GM19324 (cell line): ENCODE measurements at regions not wholly inside any gene's neighbourhood (a gene's known extent, or its start where the extent isn't known, plus 50 kb on each side); places are given as distances from the start of the nearest gene placed in this dataset.
A peak's percentile ranks its signal among the peaks of the same experiment; 100 is the strongest.

Experiments used
- ATAC-seq: cut with Tn5 transposase; IDR thresholded peaks from one replicate; pipeline ENCODE4 v1.9.1; 2021; ENCODE audit warnings: mild to moderate bottlenecking, moderate library complexity; ENCODE audit not compliant: unreplicated experiment, low FRiP score

- ATAC-seq = no peak
Observed at GRCh38 chr5:167786871-167787578, 504.4 kb upstream of the WWC1 start.

DNA sequence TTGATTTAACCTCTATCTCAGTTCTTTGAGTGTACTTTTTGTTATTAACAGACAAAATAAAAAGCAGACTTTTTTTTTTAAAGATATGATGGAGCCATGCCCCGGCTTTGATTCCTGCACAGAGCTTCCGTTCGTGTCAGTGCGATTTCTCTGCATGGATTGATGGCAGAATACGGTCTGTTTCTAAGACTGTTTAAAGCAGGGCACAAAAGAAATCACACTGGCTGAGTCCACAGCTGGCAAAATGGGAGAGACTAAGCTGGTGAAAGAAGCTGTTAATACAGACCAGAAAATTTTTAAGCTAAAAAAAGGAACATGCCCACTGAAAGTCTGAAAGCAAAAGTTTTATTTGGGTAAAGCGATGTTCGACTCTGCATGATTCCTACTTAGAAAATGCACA is 501.4 kb upstream of the WWC1 start:
- no peak for ATAC-seq

GRCh38 chr5:167790462-167791260 is 500.8 kb upstream of the WWC1 start:
- ATAC-seq = no peak

GRCh38 chr5:167792514-167792913 is 498.9 kb upstream of the WWC1 start:
- no peak for ATAC-seq

- ATAC-seq = no peak
Observed at GRCh38 chr5:167793700-167794099, 497.7 kb upstream of the WWC1 start.

DNA sequence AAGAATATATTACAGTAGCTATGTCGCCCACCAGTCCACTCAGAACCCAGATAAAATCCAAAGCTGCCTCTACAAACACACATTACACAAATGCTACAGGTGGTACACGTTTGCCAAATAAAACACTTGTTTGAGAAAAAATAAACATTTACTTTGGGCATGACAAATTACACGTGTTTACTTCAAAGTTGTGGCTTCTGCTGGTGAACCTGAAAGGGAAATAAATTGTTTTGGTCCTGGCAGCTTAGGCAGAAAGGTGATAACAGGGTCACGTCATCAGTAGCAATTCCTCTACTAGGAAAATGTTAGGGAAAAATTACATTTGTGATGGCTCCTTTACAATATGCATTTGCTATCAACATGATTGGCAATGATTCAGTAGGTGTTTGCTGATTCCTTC is 497.3 kb upstream of the WWC1 start:
- no peak for ATAC-seq

DNA sequence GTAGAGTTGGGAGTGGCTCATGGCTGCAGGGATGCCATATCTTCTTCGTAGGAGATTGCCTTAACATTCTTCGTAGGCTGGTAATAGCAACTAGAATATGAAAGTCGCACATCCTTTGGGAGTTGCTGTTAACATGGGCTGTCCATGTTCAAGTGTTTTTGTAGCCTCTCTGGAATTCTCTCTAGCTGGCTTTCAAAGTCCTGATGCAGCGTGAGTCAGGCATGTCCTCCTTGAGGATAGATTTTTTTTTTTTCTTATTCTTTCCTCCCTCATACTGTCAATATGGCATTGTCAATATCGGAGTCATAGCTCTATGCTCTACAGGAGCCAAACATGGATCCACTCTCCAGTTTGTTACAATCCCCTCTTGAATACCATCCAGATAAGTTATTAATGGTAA is 494.8 kb upstream of the WWC1 start:
- ATAC-seq = no peak

- no peak for ATAC-seq
Observed at GRCh38 chr5:167797933-167798332, 493.5 kb upstream of the WWC1 start.

DNA sequence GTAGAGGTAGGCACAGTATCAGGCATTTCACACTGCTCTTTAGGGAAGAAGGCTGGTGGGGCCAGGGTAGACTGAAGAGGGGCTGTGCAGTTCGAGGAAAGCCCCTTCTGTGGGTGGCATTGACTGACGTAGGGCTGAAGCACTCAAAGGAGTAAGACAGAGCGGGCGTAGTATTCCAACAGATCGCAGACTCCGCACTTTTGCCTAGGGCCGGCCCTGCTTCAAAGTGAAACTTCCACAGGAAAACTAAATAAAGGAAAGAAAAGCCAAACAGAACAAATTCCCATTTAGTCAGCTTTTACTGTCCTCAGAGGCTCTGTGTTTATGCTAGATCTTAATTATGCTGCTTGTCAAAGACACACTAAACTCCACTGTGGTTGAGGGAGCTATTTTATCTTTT is 493.0 kb upstream of the WWC1 start:
- no peak for ATAC-seq

- ATAC-seq = no peak
Observed at GRCh38 chr5:167800427-167800826, 491.0 kb upstream of the WWC1 start.

GRCh38 chr5:167801999-167802398 is 489.4 kb upstream of the WWC1 start:
- no peak for ATAC-seq

- no peak for ATAC-seq
Observed at GRCh38 chr5:167802755-167803431, 488.6 kb upstream of the WWC1 start.

DNA sequence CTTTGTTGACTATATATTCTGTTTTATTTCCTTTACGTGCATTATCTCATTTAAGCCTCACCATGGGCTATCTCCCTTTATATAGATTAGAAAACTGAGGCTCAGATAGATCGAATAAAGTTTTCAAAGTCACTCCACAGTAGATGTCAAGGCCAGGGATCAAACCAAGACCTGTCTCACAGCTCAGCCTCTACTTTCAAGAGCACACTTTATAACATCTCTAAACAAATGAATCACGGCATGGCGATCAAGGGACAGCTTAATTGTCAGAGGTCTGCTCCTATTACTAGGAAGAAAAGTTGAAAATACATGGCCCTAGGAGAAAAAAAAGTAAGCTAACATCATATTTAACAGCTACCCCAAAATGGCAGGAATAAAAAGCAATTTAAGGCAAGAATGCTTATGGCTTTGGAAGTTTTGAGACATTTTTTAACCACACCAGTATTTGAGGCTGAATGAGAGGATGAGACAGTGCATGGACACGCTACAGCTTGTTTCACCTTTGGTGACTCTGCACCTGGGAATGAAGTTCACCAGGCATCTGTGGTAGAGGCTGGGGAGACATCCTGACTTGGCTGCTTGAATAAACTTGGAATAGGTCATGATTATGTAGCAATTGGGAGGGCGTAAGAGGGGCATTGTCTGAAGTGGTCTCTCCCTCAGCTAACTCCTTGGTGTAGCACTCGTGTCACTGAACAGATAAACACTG is 486.8 kb upstream of the WWC1 start:
- ATAC-seq = no peak

DNA sequence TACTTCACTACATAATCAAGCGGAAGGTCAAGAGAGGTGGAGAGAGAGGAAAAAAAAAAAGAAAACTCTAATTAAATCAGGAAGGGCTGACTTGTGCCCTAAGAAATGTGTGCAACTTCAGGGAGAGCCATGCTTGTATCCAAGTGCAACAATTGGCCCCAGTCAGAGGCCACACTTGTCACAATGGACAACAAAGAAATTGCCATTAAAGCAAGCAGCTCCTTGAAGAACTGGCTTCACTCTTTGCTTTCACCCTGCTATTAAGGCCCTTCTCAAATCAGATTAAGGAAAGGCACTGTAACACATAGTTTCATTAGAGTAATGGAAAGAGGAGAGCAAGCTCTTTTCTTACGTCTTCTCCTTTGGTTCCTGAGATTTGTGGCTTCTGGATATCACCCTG is 480.9 kb upstream of the WWC1 start:
- no peak for ATAC-seq

DNA sequence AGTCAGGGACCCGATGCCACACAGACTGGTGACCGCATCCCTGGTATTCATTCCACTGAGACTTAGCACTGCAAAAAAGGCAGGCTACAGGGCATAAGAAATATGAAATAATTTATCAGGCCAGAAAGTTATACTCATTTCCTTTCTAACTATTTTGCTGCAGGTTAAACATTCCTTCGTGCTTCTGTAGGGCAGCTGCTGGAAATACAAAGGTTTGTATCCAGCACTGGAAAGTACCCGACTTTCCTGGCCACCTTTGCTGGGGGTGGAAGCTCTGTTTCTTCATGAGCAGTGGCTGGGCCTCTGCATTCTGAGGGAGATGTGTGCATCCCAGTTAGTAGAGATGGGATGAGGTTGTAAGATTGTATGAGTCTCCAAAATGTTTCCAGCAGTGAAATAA is 478.6 kb upstream of the WWC1 start:
- ATAC-seq = no peak

GRCh38 chr5:167813389-167813788 is 478.1 kb upstream of the WWC1 start:
- no peak for ATAC-seq

DNA sequence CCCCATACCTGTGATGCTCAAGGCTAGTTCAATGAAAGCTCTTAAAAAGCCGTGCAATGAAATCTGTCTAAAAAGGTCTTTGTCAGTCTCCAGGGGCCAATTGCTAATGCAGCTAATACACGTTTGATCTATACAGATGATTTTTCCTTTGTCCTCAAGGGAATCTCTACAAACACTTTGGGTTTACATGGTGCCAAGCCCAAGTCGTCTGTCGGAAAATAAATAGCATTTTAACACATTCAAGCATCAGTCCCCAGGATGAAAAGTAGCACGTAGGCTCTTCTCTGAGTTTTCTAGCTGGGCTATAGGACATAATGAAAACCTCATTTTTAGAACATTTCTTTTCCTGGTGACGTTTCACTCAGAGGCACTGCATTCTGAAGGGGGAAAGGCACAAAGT is 477.4 kb upstream of the WWC1 start:
- ATAC-seq = no peak

DNA sequence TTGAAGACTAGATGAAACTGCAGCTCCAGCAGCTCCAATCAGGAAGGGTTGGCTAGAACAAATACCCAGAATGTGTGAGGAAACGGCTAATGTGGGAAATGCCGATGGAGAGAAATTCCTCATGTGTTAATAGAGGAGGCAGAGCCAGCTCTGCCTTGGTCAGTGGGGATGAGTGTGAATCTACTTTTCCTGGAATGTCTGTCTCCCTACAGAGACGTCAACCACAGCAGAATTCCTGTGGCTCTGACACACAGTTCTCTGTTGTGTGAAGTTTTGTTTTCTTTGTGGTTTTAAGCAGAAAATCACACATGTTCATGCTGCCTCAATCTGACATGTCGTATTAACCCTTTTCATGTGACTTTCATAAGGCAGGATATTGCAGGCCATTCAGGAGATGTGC is 476.6 kb upstream of the WWC1 start:
- no peak for ATAC-seq

GRCh38 chr5:167816354-167816753 is 475.1 kb upstream of the WWC1 start:
- no peak for ATAC-seq

GRCh38 chr5:167816864-167817263 is 474.6 kb upstream of the WWC1 start:
- ATAC-seq = no peak

DNA sequence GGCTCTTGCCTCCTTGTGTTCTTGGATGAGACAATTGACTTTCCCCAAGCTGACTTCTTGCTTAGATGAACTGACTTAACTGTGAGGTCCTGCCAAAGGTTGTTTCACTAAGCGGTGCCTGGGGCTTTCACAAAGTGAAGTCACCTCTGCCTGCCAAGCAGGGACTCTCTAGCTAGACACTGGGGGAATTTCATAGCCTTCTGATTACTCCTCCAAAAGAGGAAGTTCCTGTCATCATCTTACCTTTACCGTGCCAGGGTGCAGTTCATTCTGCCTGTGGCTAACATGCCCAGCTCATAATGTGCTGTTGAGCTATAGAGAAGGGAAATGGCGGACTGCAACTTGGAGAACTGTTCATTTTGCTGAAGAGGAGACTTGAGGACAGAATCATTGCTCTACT is 472.0 kb upstream of the WWC1 start:
- peak; percentile 74 for ATAC-seq
